OCI-LY1 (cell line): ENCODE measurements at regions not wholly inside any gene's neighbourhood (a gene's known extent, or its start where the extent isn't known, plus 50 kb on each side); places are given as distances from the start of the nearest gene placed in this dataset.

Experiments used
- H2AFZ ChIP-seq: fragments of 200-600 bp; sonication (generic), shearing (Covaris generic); 2 replicates; pipeline ENCODE4 v1.6.0; 2014; ENCODE audit warnings: antibody characterized with exemption, mild to moderate bottlenecking, low read length
- H3F3A ChIP-seq: fragments of 200-600 bp; sonication (generic), shearing (Covaris generic); 2 replicates; pipeline ENCODE4 v1.6.0; 2014; ENCODE audit warnings: mild to moderate bottlenecking, antibody characterized with exemption, low read length, moderate library complexity; ENCODE audit not compliant: insufficient read depth
- H3K27ac ChIP-seq: fragments of 200-600 bp; sonication (generic); 2 replicates; pipeline ENCODE4 v1.5.1; 2014; ENCODE audit warnings: low read length, mixed run types, mild to moderate bottlenecking, low read depth; ENCODE audit not compliant: poor library complexity, severe bottlenecking
- H3K27me3 ChIP-seq: fragments of 200-600 bp; sonication (generic); 2 replicates; pipeline ENCODE4 v1.6.0; 2014; ENCODE audit warnings: antibody characterized with exemption, mild to moderate bottlenecking, low read length, moderate library complexity; ENCODE audit not compliant: insufficient read depth
- H3K36me3 ChIP-seq: fragments of 200-600 bp; sonication (generic); 2 replicates; pipeline ENCODE4 v1.6.1; 2014; ENCODE audit warnings: mild to moderate bottlenecking, antibody characterized with exemption, low read length, moderate library complexity, mixed read lengths; ENCODE audit not compliant: insufficient read depth
- H3K4me1 ChIP-seq: fragments of 200-600 bp; sonication (generic); 2 replicates; pipeline ENCODE4 v1.5.1; 2014; ENCODE audit warnings: mild to moderate bottlenecking, low read length, moderate library complexity; ENCODE audit not compliant: insufficient read depth, severe bottlenecking
- H3K4me2 ChIP-seq: fragments of 200-600 bp; sonication (generic), shearing (Covaris generic); 2 replicates; pipeline ENCODE4 v1.6.1; 2014; ENCODE audit warnings: low read length
- H3K4me3 ChIP-seq: fragments of 200-600 bp; sonication (generic); 2 replicates; pipeline ENCODE4 v1.5.1; 2014; ENCODE audit warnings: low read length, low read depth, mild to moderate bottlenecking, mixed read lengths; ENCODE audit not compliant: poor library complexity, severe bottlenecking
- H3K79me2 ChIP-seq: fragments of 200-600 bp; shearing (Covaris generic); 2 replicates; pipeline ENCODE4 v1.6.1; 2016; ENCODE audit warnings: mixed run types, low read length, mixed read lengths; ENCODE audit not compliant: insufficient read depth
- H3K9ac ChIP-seq: fragments of 200-600 bp; sonication (generic), shearing (Covaris generic); 2 replicates; pipeline ENCODE4 v1.6.1; 2014; ENCODE audit warnings: mild to moderate bottlenecking, low read length, mixed read lengths
- H3K9me2 ChIP-seq: fragments of 200-600 bp; sonication (generic), shearing (Covaris generic); 2 replicates; pipeline ENCODE4 v1.6.1; 2014; ENCODE audit warnings: low read depth, mild to moderate bottlenecking, low read length, mixed read lengths
- H3K9me3 ChIP-seq: fragments of 200-600 bp; shearing (Covaris generic); 2 replicates; pipeline ENCODE4 v1.6.1; 2014; ENCODE audit warnings: low read length, mixed read lengths
- H4K20me1 ChIP-seq: fragments of 200-600 bp; sonication (generic), shearing (Covaris generic); 2 replicates; pipeline ENCODE4 v1.6.0; 2016; ENCODE audit warnings: mild to moderate bottlenecking, low read length; ENCODE audit not compliant: insufficient read depth
- EZH2 ChIP-seq: fragments of 200-600 bp; sonication (generic), shearing (Covaris generic); IDR thresholded peaks from 2 replicates; pipeline ENCODE4 v1.8.0; 2017; ENCODE audit warnings: borderline replicate concordance, mixed run types, mild to moderate bottlenecking, antibody characterized with exemption, low read length, moderate library complexity, mixed read lengths
- TF ChIP-seq, protein P1 (sequence below): fragments of 200-600 bp; sonication (generic), shearing (Covaris generic); IDR thresholded peaks from 2 replicates; pipeline ENCODE4 v1.5.1; 2017; ENCODE audit warnings: mild to moderate bottlenecking, antibody characterized with exemption, low read length, moderate library complexity, mixed read lengths

DNA sequence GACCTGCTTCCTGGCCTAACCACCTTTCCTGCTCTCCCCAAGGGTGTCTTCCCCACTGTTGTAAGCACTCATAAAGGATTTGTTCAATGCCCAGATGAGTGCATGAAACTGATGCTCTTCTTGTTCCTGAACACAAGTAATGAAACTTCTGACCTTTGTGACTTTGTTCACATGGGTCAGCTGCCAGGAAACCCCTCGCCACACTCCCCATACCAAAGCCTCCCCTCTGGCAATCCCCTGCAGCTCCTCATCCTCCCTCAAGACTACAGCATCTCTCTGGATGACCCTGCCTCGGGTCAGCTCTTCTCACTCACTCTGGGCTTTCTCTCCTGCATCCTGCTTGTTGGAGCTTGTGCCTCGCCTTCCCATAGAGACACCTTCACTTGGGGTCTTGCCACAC, 72.2 kb upstream of the SPTLC1 start:
- no peak overlapping the region for H3K4me3 ChIP-seq
- no peaks in the 10 kb centered on the region for H3K79me2 ChIP-seq
- H3F3A ChIP-seq, result no peaks in the 10 kb centered on the region
- no peaks in the 10 kb centered on the region for H3K9me2 ChIP-seq
- H3K36me3 ChIP-seq, result no peaks in the 10 kb centered on the region
- no peak overlapping the region for H3K9ac ChIP-seq
- no peak overlapping the region for H3K27ac ChIP-seq
- no peaks in the 10 kb centered on the region for H3K27me3 ChIP-seq
- H3K4me2 ChIP-seq, result no peak overlapping the region
- no peaks in the 10 kb centered on the region for H3K9me3 ChIP-seq
- no peaks in the 10 kb centered on the region for H4K20me1 ChIP-seq
- TF ChIP-seq, protein P1, sequence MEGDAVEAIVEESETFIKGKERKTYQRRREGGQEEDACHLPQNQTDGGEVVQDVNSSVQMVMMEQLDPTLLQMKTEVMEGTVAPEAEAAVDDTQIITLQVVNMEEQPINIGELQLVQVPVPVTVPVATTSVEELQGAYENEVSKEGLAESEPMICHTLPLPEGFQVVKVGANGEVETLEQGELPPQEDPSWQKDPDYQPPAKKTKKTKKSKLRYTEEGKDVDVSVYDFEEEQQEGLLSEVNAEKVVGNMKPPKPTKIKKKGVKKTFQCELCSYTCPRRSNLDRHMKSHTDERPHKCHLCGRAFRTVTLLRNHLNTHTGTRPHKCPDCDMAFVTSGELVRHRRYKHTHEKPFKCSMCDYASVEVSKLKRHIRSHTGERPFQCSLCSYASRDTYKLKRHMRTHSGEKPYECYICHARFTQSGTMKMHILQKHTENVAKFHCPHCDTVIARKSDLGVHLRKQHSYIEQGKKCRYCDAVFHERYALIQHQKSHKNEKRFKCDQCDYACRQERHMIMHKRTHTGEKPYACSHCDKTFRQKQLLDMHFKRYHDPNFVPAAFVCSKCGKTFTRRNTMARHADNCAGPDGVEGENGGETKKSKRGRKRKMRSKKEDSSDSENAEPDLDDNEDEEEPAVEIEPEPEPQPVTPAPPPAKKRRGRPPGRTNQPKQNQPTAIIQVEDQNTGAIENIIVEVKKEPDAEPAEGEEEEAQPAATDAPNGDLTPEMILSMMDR, result no peak
- no peak for TF ChIP-seq EZH2
- peaks cover 4% of the 10 kb centered on the region for H3K4me1 ChIP-seq
- no peak overlapping the region for H2AFZ ChIP-seq

DNA sequence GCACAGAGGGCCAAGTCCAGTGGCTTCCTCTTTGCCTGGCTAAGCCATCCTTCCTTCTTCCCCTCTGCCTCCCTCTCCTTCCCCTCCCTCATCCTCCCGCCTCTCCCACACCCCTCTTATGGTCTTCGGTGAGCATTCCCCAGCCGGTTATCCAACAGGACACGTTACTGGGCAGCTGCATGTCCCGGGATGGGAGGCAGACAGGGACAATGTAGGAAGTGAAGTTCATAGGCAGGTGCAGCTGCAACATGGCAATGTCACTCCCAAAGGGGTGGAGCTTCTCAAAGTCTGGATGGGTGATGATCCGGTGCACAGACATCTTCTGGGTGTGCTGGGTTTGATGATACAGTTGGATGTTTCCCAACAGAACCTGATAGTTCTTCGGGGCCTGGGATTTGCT, 71.4 kb upstream of the SPTLC1 start:
- no peak overlapping the region for H3K4me3 ChIP-seq
- H2AFZ ChIP-seq, result no peak overlapping the region
- H3K9me3 ChIP-seq, result no peaks in the 10 kb centered on the region
- H3K79me2 ChIP-seq, result no peaks in the 10 kb centered on the region
- TF ChIP-seq EZH2, result no peak
- H4K20me1 ChIP-seq, result no peaks in the 10 kb centered on the region
- H3K4me2 ChIP-seq, result no peak overlapping the region
- no peaks in the 10 kb centered on the region for H3F3A ChIP-seq
- H3K27me3 ChIP-seq, result no peaks in the 10 kb centered on the region
- H3K36me3 ChIP-seq, result no peaks in the 10 kb centered on the region
- no peaks in the 10 kb centered on the region for H3K9me2 ChIP-seq
- H3K9ac ChIP-seq, result no peak overlapping the region
- peaks cover 4% of the 10 kb centered on the region for H3K4me1 ChIP-seq
- H3K27ac ChIP-seq, result no peak overlapping the region

GRCh38 chr9:92185681-92186080, 70.5 kb upstream of the SPTLC1 start:
- H3K9me3 ChIP-seq, result no peaks in the 10 kb centered on the region
- no peak overlapping the region for H3K4me3 ChIP-seq
- no peaks in the 10 kb centered on the region for H3F3A ChIP-seq
- H3K27me3 ChIP-seq, result no peaks in the 10 kb centered on the region
- H3K27ac ChIP-seq, result no peak overlapping the region
- peaks cover 4% of the 10 kb centered on the region for H3K4me1 ChIP-seq
- H3K36me3 ChIP-seq, result no peaks in the 10 kb centered on the region
- no peaks in the 10 kb centered on the region for H3K79me2 ChIP-seq
- H4K20me1 ChIP-seq, result no peaks in the 10 kb centered on the region
- H2AFZ ChIP-seq, result no peak overlapping the region
- no peak for TF ChIP-seq EZH2
- TF ChIP-seq, protein P1, result no peak
- H3K9ac ChIP-seq, result no peak overlapping the region
- no peaks in the 10 kb centered on the region for H3K9me2 ChIP-seq
- H3K4me2 ChIP-seq, result no peak overlapping the region

GRCh38 chr9:92185096-92185495, 69.9 kb upstream of the SPTLC1 start:
- no peak overlapping the region for H3K27ac ChIP-seq
- H3K9me3 ChIP-seq, result no peaks in the 10 kb centered on the region
- H3F3A ChIP-seq, result no peaks in the 10 kb centered on the region
- H3K79me2 ChIP-seq, result no peaks in the 10 kb centered on the region
- TF ChIP-seq EZH2, result no peak
- TF ChIP-seq, protein P1, result no peak
- no peak overlapping the region for H2AFZ ChIP-seq
- no peak overlapping the region for H3K9ac ChIP-seq
- H3K4me1 ChIP-seq, result peaks cover 4% of the 10 kb centered on the region
- no peaks in the 10 kb centered on the region for H3K36me3 ChIP-seq
- H4K20me1 ChIP-seq, result no peaks in the 10 kb centered on the region
- H3K4me2 ChIP-seq, result no peak overlapping the region
- H3K9me2 ChIP-seq, result no peaks in the 10 kb centered on the region
- H3K27me3 ChIP-seq, result no peaks in the 10 kb centered on the region
- no peak overlapping the region for H3K4me3 ChIP-seq
